Ectodermal cell (in vitro differentiated cells): ENCODE measurements at regions not wholly inside any gene's neighbourhood (a gene's known extent, or its start where the extent isn't known, plus 50 kb on each side); places are given as distances from the start of the nearest gene placed in this dataset.

Experiments used
- H3K27ac ChIP-seq: 2 replicates; pipeline ENCODE4 v1.7.0; 2013; ENCODE audit warnings: mild to moderate bottlenecking, low read depth, low read length; ENCODE audit not compliant: insufficient read depth, poor library complexity, severe bottlenecking
- H3K27me3 ChIP-seq: 2 replicates; pipeline ENCODE4 v1.7.0; 2013; ENCODE audit warnings: mild to moderate bottlenecking, low read length; ENCODE audit not compliant: insufficient read depth, control insufficient read depth, poor library complexity, severe bottlenecking
- H3K36me3 ChIP-seq: one replicate; pipeline ENCODE4 v1.7.0; 2013; ENCODE audit warnings: low read length; ENCODE audit not compliant: control insufficient read depth, insufficient read depth
- H3K4me1 ChIP-seq: one replicate; pipeline ENCODE4 v1.7.0; 2013; ENCODE audit warnings: low read length; ENCODE audit not compliant: control insufficient read depth, insufficient read depth
- H3K4me3 ChIP-seq: 2 replicates; pipeline ENCODE4 v1.7.0; 2013; ENCODE audit warnings: low read depth, low read length, control low read depth; ENCODE audit not compliant: insufficient read depth
- H3K9me3 ChIP-seq: 2 replicates; pipeline ENCODE4 v1.7.0; 2013; ENCODE audit warnings: mild to moderate bottlenecking, low read length, moderate library complexity; ENCODE audit not compliant: control insufficient read depth
- WGBS, 2 experiments: methylation state at CpG; one replicate each; pipeline ENCODE4 v1.1.7; 2013; ENCODE audit warnings: missing lambda C conversion rate in 2 of 2; 5-methylcytosine and 5-hydroxymethylcytosine counted together

- 94 to 95% methylated on average over 4 of the region's 4 CpGs for WGBS, 2 experiments
- Histone ChIP-seq H3K4me1 (no peaks in the 10 kb centered on the region), H3K27me3 (no peaks in the 10 kb centered on the region)
Measured at GRCh38 chr20:18956890-18957289, 143.3 kb downstream of the SCP2D1 start.

GRCh38 chr20:18957328-18957727 lies 143.7 kb downstream of the SCP2D1 start:
- Histone ChIP-seq H3K27ac (no peak overlapping the region), H3K4me3 (no peak overlapping the region), H3K27me3 (no peaks in the 10 kb centered on the region), H3K36me3 (no peaks in the 10 kb centered on the region), H3K9me3 (no peaks in the 10 kb centered on the region), H3K4me1 (no peaks in the 10 kb centered on the region)
- 46 to 76% methylated on average over 1 of the region's 2 CpGs for WGBS, 2 experiments

More at GRCh38 chr20:18956890-18957289, 143.3 kb downstream of the SCP2D1 start:
- Histone ChIP-seq H3K27ac (no peak overlapping the region), H3K36me3 (no peaks in the 10 kb centered on the region), H3K4me3 (no peak overlapping the region), H3K9me3 (no peaks in the 10 kb centered on the region)

- WGBS, 2 experiments = 93 to 96% methylated on average over 5 of the region's 5 CpGs
- Histone ChIP-seq H3K4me3 (no peak overlapping the region), H3K27me3 (no peaks in the 10 kb centered on the region), H3K4me1 (no peaks in the 10 kb centered on the region), H3K36me3 (no peaks in the 10 kb centered on the region), H3K9me3 (no peaks in the 10 kb centered on the region), H3K27ac (no peak overlapping the region)
Measured at GRCh38 chr20:18971121-18971520, 157.5 kb downstream of the SCP2D1 start.

GRCh38 chr20:18971574-18971973 lies 158.0 kb downstream of the SCP2D1 start:
- WGBS, 2 experiments = 93 to 97% methylated on average over 2 of the region's 2 CpGs

GRCh38 chr20:18972251-18972876 lies 158.8 kb downstream of the SCP2D1 start:
- H3K27me3 ChIP-seq = no peaks in the 10 kb centered on the region
- no peaks in the 10 kb centered on the region for H3K36me3 ChIP-seq
- H3K4me3 ChIP-seq = no peak overlapping the region
- H3K27ac ChIP-seq = no peak overlapping the region
- H3K9me3 ChIP-seq = no peaks in the 10 kb centered on the region
- no peaks in the 10 kb centered on the region for H3K4me1 ChIP-seq
- 91 to 94% methylated on average over 3 of the region's 3 CpGs for WGBS, 2 experiments

More at GRCh38 chr20:18971574-18971973, 158.0 kb downstream of the SCP2D1 start:
- no peaks in the 10 kb centered on the region for H3K9me3 ChIP-seq
- no peaks in the 10 kb centered on the region for H3K36me3 ChIP-seq
- no peak overlapping the region for H3K27ac ChIP-seq
- H3K4me1 ChIP-seq = no peaks in the 10 kb centered on the region
- no peak overlapping the region for H3K4me3 ChIP-seq
- H3K27me3 ChIP-seq = no peaks in the 10 kb centered on the region

GRCh38 chr20:18973529-18974173 lies 160.1 kb downstream of the SCP2D1 start:
- WGBS, 2 experiments = 79 to 80% methylated on average over 7 of the region's 7 CpGs
- Histone ChIP-seq H3K4me3 (no peak overlapping the region), H3K27ac (no peak overlapping the region), H3K36me3 (no peaks in the 10 kb centered on the region), H3K9me3 (no peaks in the 10 kb centered on the region), H3K4me1 (no peaks in the 10 kb centered on the region), H3K27me3 (no peaks in the 10 kb centered on the region)

GRCh38 chr20:18974660-18975059 lies 161.1 kb downstream of the SCP2D1 start:
- no peaks in the 10 kb centered on the region for H3K9me3 ChIP-seq
- H3K27me3 ChIP-seq = no peaks in the 10 kb centered on the region
- no peak overlapping the region for H3K27ac ChIP-seq
- H3K4me3 ChIP-seq = no peak overlapping the region
- no peaks in the 10 kb centered on the region for H3K36me3 ChIP-seq
- no peaks in the 10 kb centered on the region for H3K4me1 ChIP-seq
- WGBS, 2 experiments = 91 to 97% methylated on average over 1 of the region's 1 CpG

- Histone ChIP-seq H3K4me1 (no peaks in the 10 kb centered on the region), H3K36me3 (no peaks in the 10 kb centered on the region), H3K4me3 (no peak overlapping the region), H3K27ac (no peak overlapping the region), H3K9me3 (no peaks in the 10 kb centered on the region), H3K27me3 (no peaks in the 10 kb centered on the region)
- WGBS, 2 experiments = 90 to 100% methylated on average over 2 of the region's 2 CpGs
Measured at GRCh38 chr20:18977441-18977840, 163.9 kb downstream of the SCP2D1 start.

- Histone ChIP-seq H3K9me3 (no peaks in the 10 kb centered on the region), H3K4me3 (no peak overlapping the region), H3K36me3 (no peaks in the 10 kb centered on the region), H3K4me1 (no peaks in the 10 kb centered on the region), H3K27me3 (no peaks in the 10 kb centered on the region), H3K27ac (no peak overlapping the region)
- WGBS, 2 experiments = 98% methylated on average over 2 of the region's 2 CpGs
Measured at GRCh38 chr20:18978311-18978710, 164.7 kb downstream of the SCP2D1 start.

- no peak overlapping the region for H3K27ac ChIP-seq
- no peaks in the 10 kb centered on the region for H3K27me3 ChIP-seq
- H3K9me3 ChIP-seq = no peaks in the 10 kb centered on the region
- H3K4me1 ChIP-seq = no peaks in the 10 kb centered on the region
- no peaks in the 10 kb centered on the region for H3K36me3 ChIP-seq
- H3K4me3 ChIP-seq = no peak overlapping the region
- WGBS, 2 experiments = 83 to 87% methylated on average over 1 of the region's 1 CpG
Measured at GRCh38 chr20:18979132-18979531, 165.5 kb downstream of the SCP2D1 start.
